ENCODE measurements at regions not wholly inside any gene's neighbourhood (a gene's known extent, or its start where the extent isn't known, plus 50 kb on each side); places are given as distances from the start of the nearest gene placed in this dataset.

GRCh38 chr2:236979664-236980063, 106.0 kb upstream of the COPS8 start:
- Histone ChIP-seq H3K27me3 (replicated peaks in 1 of 4; ENCODE audit: control insufficient read depth in 3 of 4, extremely low read depth in 1 of 4, insufficient read depth in 3 of 4, low read length in 3 of 4) (no peaks in the 10 kb centered on the region), H2BK120ac (replicated peaks; ENCODE audit: low read depth, low read length) (no peak overlapping the region), H2BK12ac (ENCODE audit: low read depth, low read length) (no peak overlapping the region), H3K79me1 (ENCODE audit: low read depth, low read length) (no peaks in the 10 kb centered on the region), H2AK5ac (ENCODE audit: low read depth, low read length) (no peak overlapping the region), H2BK5ac (ENCODE audit: low read depth, low read length) (no peak overlapping the region), H3K9me3 (ENCODE audit: insufficient read depth in 2 of 2, low read depth in 1 of 2, low read length in 1 of 2) (peaks cover 0 to 7% of the 10 kb centered on the region in 2 experiments; a peak in 1 of 4 replicates), H3K4me1 (replicated peaks in 1 of 4; ENCODE audit: control insufficient read depth in 3 of 4, insufficient read depth in 4 of 4, low read length in 3 of 4) (peaks cover 0 to 6% (median 0%) of the 10 kb centered on the region in 4 experiments; a peak in 1 of 7 replicates), H3K27ac (ENCODE audit: low read depth, low read length) (no peak overlapping the region), H3K23me2 (ENCODE audit: low read depth, low read length) (no peaks in the 10 kb centered on the region; the same call in 1 of the 2 replicates), H3K4me3 (ENCODE audit: extremely low read depth in 1 of 4, insufficient read depth in 2 of 4, low read depth in 3 of 4, low read length in 4 of 4) (no peak overlapping the region), H3K23ac (ENCODE audit: insufficient read length) (no peak overlapping the region), H3K14ac (ENCODE audit: insufficient read length) (no peak overlapping the region), H2BK15ac (ENCODE audit: low read length) (no peak overlapping the region), H4K91ac (replicated peaks; ENCODE audit: insufficient read length, low read length) (no peak overlapping the region), H3K18ac (ENCODE audit: extremely low read depth, low read length) (no peak overlapping the region), H2AFZ (ENCODE audit: low read length) (no peak overlapping the region), H3K4me2 (ENCODE audit: insufficient read depth in 1 of 2, low read depth in 2 of 2, low read length in 2 of 2) (no peak overlapping the region), H3K36me3 (ENCODE audit: control insufficient read depth in 2 of 4, insufficient read depth in 4 of 4, low read length in 3 of 4) (no peaks in the 10 kb centered on the region), H3K56ac (replicated peaks; ENCODE audit: insufficient read length, low read depth, low read length) (no peak overlapping the region), H4K8ac (ENCODE audit: extremely low read depth, insufficient read depth, low read length) (no peak overlapping the region), H4K5ac (ENCODE audit: insufficient read length, low read depth, low read length) (no peak overlapping the region), H3K9ac (replicated peaks in 1 of 4; ENCODE audit: extremely low read depth in 1 of 4, low read depth in 3 of 4, low read length in 3 of 4) (no peak overlapping the region), H3K4ac (replicated peaks; ENCODE audit: insufficient read length, low read depth, low read length) (no peak overlapping the region), H3K79me2 (ENCODE audit: control insufficient read depth in 1 of 2, insufficient read depth in 2 of 2, low read length in 2 of 2) (no peaks in the 10 kb centered on the region), H4K20me1 (replicated peaks in 1 of 2; ENCODE audit: control insufficient read depth in 1 of 2, insufficient read depth in 2 of 2, low read length in 2 of 2) (no peaks in the 10 kb centered on the region), H2BK20ac (ENCODE audit: low read length) (no peak overlapping the region)
- POLR2A ChIA-PET (ENCODE audit: partially characterized antibody): no interaction called here
- WGBS, 2 experiments (ENCODE audit: extremely low coverage in 1 of 2, insufficient coverage in 1 of 2, insufficient read length in 1 of 2, insufficient replicate concordance in 2 of 2, low coverage in 1 of 2, low lambda C conversion rate in 2 of 2, missing lambda C conversion rate in 1 of 2): 86% methylated on average over 3 of the region's 3 CpGs; no CpG with 5 or more reads in 1 of the 2 experiments
- no peak for FAIRE-seq
- no peak for DNase-seq (ENCODE audit: low read depth in 1 of 2, low spot score in 2 of 2)
- CTCF ChIA-PET (ENCODE audit: partially characterized antibody): interaction anchor here (0.8 to 1.2 kb wide), 2 partner anchors 78 to 467 kb away, joined by 3 read pairs; no protein-coding TSS in a partner anchor
- TF ChIP-seq POU5F1 (IDR thresholded peaks at IDR 0.05; ENCODE audit: low read depth, low read length) (no peak), YY1 (IDR thresholded peaks at IDR 0.05; ENCODE audit: low read depth, low read length) (no peak), CHD1 (IDR thresholded peaks at IDR 0.05; ENCODE audit: low read depth, low read length) (no peak), TCF12 (IDR thresholded peaks at IDR 0.05; ENCODE audit: low read depth, low read length) (no peak), JUND (IDR thresholded peaks at IDR 0.05; ENCODE audit: low read length) (no peak), GABPA (IDR thresholded peaks at IDR 0.05; ENCODE audit: borderline replicate concordance, insufficient read depth, low read length) (no peak), USF2 (IDR thresholded peaks at IDR 0.05; ENCODE audit: low read length) (no peak), KDM4A (IDR thresholded peaks at IDR 0.05; ENCODE audit: low read depth, low read length, severe bottlenecking) (no peak), SIX5 (IDR thresholded peaks at IDR 0.05; ENCODE audit: low read depth, low read length) (no peak), EP300 (IDR thresholded peaks at IDR 0.05; ENCODE audit: borderline replicate concordance in 1 of 2, low read depth in 2 of 2, low read length in 2 of 2) (no peak)
- TF ChIP-seq, protein P1, sequence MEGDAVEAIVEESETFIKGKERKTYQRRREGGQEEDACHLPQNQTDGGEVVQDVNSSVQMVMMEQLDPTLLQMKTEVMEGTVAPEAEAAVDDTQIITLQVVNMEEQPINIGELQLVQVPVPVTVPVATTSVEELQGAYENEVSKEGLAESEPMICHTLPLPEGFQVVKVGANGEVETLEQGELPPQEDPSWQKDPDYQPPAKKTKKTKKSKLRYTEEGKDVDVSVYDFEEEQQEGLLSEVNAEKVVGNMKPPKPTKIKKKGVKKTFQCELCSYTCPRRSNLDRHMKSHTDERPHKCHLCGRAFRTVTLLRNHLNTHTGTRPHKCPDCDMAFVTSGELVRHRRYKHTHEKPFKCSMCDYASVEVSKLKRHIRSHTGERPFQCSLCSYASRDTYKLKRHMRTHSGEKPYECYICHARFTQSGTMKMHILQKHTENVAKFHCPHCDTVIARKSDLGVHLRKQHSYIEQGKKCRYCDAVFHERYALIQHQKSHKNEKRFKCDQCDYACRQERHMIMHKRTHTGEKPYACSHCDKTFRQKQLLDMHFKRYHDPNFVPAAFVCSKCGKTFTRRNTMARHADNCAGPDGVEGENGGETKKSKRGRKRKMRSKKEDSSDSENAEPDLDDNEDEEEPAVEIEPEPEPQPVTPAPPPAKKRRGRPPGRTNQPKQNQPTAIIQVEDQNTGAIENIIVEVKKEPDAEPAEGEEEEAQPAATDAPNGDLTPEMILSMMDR (IDR thresholded peaks at IDR 0.05; ENCODE audit: control extremely low read depth in 1 of 3, insufficient read depth in 1 of 3, low read depth in 1 of 3, low read length in 3 of 3): no peak

All from H1 (cell line).